OCI-LY3 (cell line): ENCODE measurements at regions not wholly inside any gene's neighbourhood (a gene's known extent, or its start where the extent isn't known, plus 50 kb on each side); places are given as distances from the start of the nearest gene placed in this dataset.

Source experiments
- H2AFZ ChIP-seq: fragments of 200-600, 300-600 bp; shearing (Covaris generic); 2 replicates; pipeline ENCODE4 v1.6.0; 2014; ENCODE audit warnings: antibody characterized with exemption, low read depth, low read length
- H3K27ac ChIP-seq: fragments of 200-600, 300-600 bp; sonication (generic); 2 replicates; pipeline ENCODE4 v1.5.1; 2014; ENCODE audit warnings: mild to moderate bottlenecking, low read length, moderate library complexity, mixed read lengths
- H3K27me3 ChIP-seq: fragments of 200-600, 300-600 bp; sonication (generic); 2 replicates; pipeline ENCODE4 v1.6.1; 2014; ENCODE audit warnings: low read depth, low read length, mixed read lengths
- H3K36me3 ChIP-seq: fragments of 200-600, 300-600 bp; sonication (generic); replicated peaks from 2 replicates; pipeline ENCODE3; 2014; ENCODE audit warnings: low read depth, low read length, mixed read lengths
- H3K4me1 ChIP-seq: fragments of 300-600, 200-600 bp; sonication (generic); 2 replicates; pipeline ENCODE4 v1.6.1; 2014; ENCODE audit warnings: low read length, mixed read lengths
- H3K4me2 ChIP-seq: fragments of 200-600, 300-600 bp; sonication (generic); 2 replicates; pipeline ENCODE4 v1.6.1; 2014; ENCODE audit warnings: low read length, mixed read lengths
- H3K4me3 ChIP-seq: fragments of 300-600, 200-600 bp; sonication (generic); 2 replicates; pipeline ENCODE4 v1.5.1; 2014; ENCODE audit warnings: antibody characterized with exemption, mild to moderate bottlenecking, low read length, moderate library complexity
- H3K79me2 ChIP-seq: fragments of 300-600, 200-600 bp; shearing (Covaris generic); 2 replicates; pipeline ENCODE4 v1.6.1; 2014; ENCODE audit warnings: mild to moderate bottlenecking, low read length, mixed read lengths
- H3K9ac ChIP-seq: fragments of 300-600, 200-600 bp; shearing (Covaris generic); 2 replicates; pipeline ENCODE4 v1.6.0; 2014; ENCODE audit warnings: mild to moderate bottlenecking, low read length, moderate library complexity
- H3K9me3 ChIP-seq: fragments of 200-600, 300-600 bp; shearing (Covaris generic); 2 replicates; pipeline ENCODE4 v1.6.1; 2014; ENCODE audit warnings: low read length, mixed read lengths; ENCODE audit not compliant: insufficient read depth
- H4K20me1 ChIP-seq: fragments of 200-600, 300-600 bp; sonication (generic); 2 replicates; pipeline ENCODE4 v1.6.1; 2016; ENCODE audit warnings: low read length, mixed read lengths; ENCODE audit not compliant: insufficient read depth
- CTCF ChIP-seq: fragments of 200-600, 300-600 bp; sonication (generic); IDR thresholded peaks from 2 replicates; pipeline ENCODE4 v1.5.1; 2014; ENCODE audit warnings: antibody characterized with exemption, low read length, low read depth
- EZH2phosphoT487 ChIP-seq: fragments of 200-600 bp; shearing (Covaris generic); IDR thresholded peaks from 2 replicates; pipeline ENCODE4 v1.6.1; 2018; ENCODE audit warnings: antibody characterized with exemption, mixed run types, low read depth

- Histone ChIP-seq H3K9ac (no peak overlapping the region), H3K36me3 (no peaks in the 10 kb centered on the region)
- no peak for TF ChIP-seq EZH2phosphoT487
- peak; percentile 35 for TF ChIP-seq CTCF
Observed at GRCh38 chr5:4295663-4296339, 700.2 kb downstream of the IRX1 start.

GRCh38 chr5:4306057-4306456, 710.4 kb downstream of the IRX1 start:
- Histone ChIP-seq H2AFZ (no peak overlapping the region), H4K20me1 (no peaks in the 10 kb centered on the region), H3K79me2 (no peaks in the 10 kb centered on the region), H3K36me3 (no peaks in the 10 kb centered on the region), H3K4me3 (no peak overlapping the region), H3K9ac (no peak overlapping the region), H3K27ac (no peak overlapping the region), H3K27me3 (no peaks in the 10 kb centered on the region), H3K9me3 (no peaks in the 10 kb centered on the region), H3K4me2 (no peak overlapping the region), H3K4me1 (no peaks in the 10 kb centered on the region)
- TF ChIP-seq CTCF: no peak
- TF ChIP-seq EZH2phosphoT487: no peak

More at GRCh38 chr5:4295663-4296339, 700.2 kb downstream of the IRX1 start:
- Histone ChIP-seq H3K4me3 (no peak overlapping the region), H3K27ac (no peak overlapping the region), H3K4me1 (no peaks in the 10 kb centered on the region), H3K4me2 (no peak overlapping the region), H3K79me2 (no peaks in the 10 kb centered on the region), H3K27me3 (no peaks in the 10 kb centered on the region), H4K20me1 (no peaks in the 10 kb centered on the region), H2AFZ (no peak overlapping the region), H3K9me3 (no peaks in the 10 kb centered on the region)

- no peaks in the 10 kb centered on the region for H3K27me3 ChIP-seq
- H4K20me1 ChIP-seq: no peaks in the 10 kb centered on the region
- no peaks in the 10 kb centered on the region for H3K9me3 ChIP-seq
- no peak overlapping the region for H3K4me3 ChIP-seq
- H3K4me1 ChIP-seq: no peaks in the 10 kb centered on the region
- TF ChIP-seq EZH2phosphoT487: no peak
- no peak for TF ChIP-seq CTCF
- H3K4me2 ChIP-seq: no peak overlapping the region
- H3K36me3 ChIP-seq: no peaks in the 10 kb centered on the region
- H3K27ac ChIP-seq: no peak overlapping the region
- no peaks in the 10 kb centered on the region for H3K79me2 ChIP-seq
- no peak overlapping the region for H3K9ac ChIP-seq
- H2AFZ ChIP-seq: no peak overlapping the region
Observed at GRCh38 chr5:4309026-4309425, 713.4 kb downstream of the IRX1 start.

- H3K27me3 ChIP-seq: no peaks in the 10 kb centered on the region
- no peaks in the 10 kb centered on the region for H3K9me3 ChIP-seq
- no peaks in the 10 kb centered on the region for H4K20me1 ChIP-seq
- no peak overlapping the region for H3K4me2 ChIP-seq
- H3K9ac ChIP-seq: no peak overlapping the region
- H3K27ac ChIP-seq: no peak overlapping the region
- TF ChIP-seq CTCF (no peak), EZH2phosphoT487 (no peak)
- H3K79me2 ChIP-seq: no peaks in the 10 kb centered on the region
- H2AFZ ChIP-seq: no peak overlapping the region
- peaks cover 15% of the 10 kb centered on the region for H3K4me1 ChIP-seq
- H3K36me3 ChIP-seq: no peaks in the 10 kb centered on the region
- H3K4me3 ChIP-seq: no peak overlapping the region
Observed at GRCh38 chr5:4313138-4313537, 717.5 kb downstream of the IRX1 start.
